Body of pancreas (tissue), 4 donors: ENCODE measurements at regions not wholly inside any gene's neighbourhood (a gene's known extent, or its start where the extent isn't known, plus 50 kb on each side); places are given as distances from the start of the nearest gene placed in this dataset.

ENCODE experiments used
- POLR2A ChIP-seq, 3 donors: fragments of 450-650 bp; IDR thresholded peaks; one replicate each; pipeline ENCODE4 v1.6.1; 2016; ENCODE audit warnings: antibody characterized with exemption in 3 of 3, mild to moderate bottlenecking in 2 of 3
- TF ChIP-seq, protein P1 (sequence below), 7 experiments: fragments of 450-650 bp in 4 of 7; fragments of 200-600 bp in 3 of 7; sonication (generic) in 3 of 7; IDR thresholded peaks; one replicate each; pipeline ENCODE4 v1.5.1; 2016 to 2019; ENCODE audit warnings: antibody characterized with exemption in 7 of 7

- TF ChIP-seq, protein P1, sequence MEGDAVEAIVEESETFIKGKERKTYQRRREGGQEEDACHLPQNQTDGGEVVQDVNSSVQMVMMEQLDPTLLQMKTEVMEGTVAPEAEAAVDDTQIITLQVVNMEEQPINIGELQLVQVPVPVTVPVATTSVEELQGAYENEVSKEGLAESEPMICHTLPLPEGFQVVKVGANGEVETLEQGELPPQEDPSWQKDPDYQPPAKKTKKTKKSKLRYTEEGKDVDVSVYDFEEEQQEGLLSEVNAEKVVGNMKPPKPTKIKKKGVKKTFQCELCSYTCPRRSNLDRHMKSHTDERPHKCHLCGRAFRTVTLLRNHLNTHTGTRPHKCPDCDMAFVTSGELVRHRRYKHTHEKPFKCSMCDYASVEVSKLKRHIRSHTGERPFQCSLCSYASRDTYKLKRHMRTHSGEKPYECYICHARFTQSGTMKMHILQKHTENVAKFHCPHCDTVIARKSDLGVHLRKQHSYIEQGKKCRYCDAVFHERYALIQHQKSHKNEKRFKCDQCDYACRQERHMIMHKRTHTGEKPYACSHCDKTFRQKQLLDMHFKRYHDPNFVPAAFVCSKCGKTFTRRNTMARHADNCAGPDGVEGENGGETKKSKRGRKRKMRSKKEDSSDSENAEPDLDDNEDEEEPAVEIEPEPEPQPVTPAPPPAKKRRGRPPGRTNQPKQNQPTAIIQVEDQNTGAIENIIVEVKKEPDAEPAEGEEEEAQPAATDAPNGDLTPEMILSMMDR (IDR thresholded peaks at IDR 0.05), result no peak
- no peak for TF ChIP-seq POLR2A (IDR thresholded peaks at IDR 0.05)
Measured at GRCh38 chr6:11283629-11284028, 51.2 kb upstream of the NEDD9 start.
